ENCODE measurements at regions not wholly inside any gene's neighbourhood (a gene's known extent, or its start where the extent isn't known, plus 50 kb on each side); places are given as distances from the start of the nearest gene placed in this dataset.

- DNase-seq (ENCODE audit: extremely low spot score in 2 of 2): no peak
Measured at GRCh38 chr17:37826497-37827430, 81.9 kb upstream of the HNF1B start.

GRCh38 chr17:37825851-37826250 is 81.0 kb upstream of the HNF1B start:
- intact Hi-C loops (cut with DNase I): no loop called here
- H3K4me3 ChIP-seq: no peak overlapping the region

More at GRCh38 chr17:37826497-37827430, 81.9 kb upstream of the HNF1B start:
- Histone ChIP-seq H3K9me3 (no peaks in the 10 kb centered on the region), H3K4me3 (no peak overlapping the region), H3K27ac (no peak overlapping the region), H3K4me1 (no peaks in the 10 kb centered on the region), H3K36me3 (no peaks in the 10 kb centered on the region), H3K27me3 (no peaks in the 10 kb centered on the region)
- TF ChIP-seq POLR2A (IDR thresholded peaks at IDR 0.05) (no peak), POLR2AphosphoS5 (IDR thresholded peaks at IDR 0.05; ENCODE audit: insufficient read depth in 1 of 2, low read depth in 1 of 2) (no peak)
- TF ChIP-seq, protein P1, sequence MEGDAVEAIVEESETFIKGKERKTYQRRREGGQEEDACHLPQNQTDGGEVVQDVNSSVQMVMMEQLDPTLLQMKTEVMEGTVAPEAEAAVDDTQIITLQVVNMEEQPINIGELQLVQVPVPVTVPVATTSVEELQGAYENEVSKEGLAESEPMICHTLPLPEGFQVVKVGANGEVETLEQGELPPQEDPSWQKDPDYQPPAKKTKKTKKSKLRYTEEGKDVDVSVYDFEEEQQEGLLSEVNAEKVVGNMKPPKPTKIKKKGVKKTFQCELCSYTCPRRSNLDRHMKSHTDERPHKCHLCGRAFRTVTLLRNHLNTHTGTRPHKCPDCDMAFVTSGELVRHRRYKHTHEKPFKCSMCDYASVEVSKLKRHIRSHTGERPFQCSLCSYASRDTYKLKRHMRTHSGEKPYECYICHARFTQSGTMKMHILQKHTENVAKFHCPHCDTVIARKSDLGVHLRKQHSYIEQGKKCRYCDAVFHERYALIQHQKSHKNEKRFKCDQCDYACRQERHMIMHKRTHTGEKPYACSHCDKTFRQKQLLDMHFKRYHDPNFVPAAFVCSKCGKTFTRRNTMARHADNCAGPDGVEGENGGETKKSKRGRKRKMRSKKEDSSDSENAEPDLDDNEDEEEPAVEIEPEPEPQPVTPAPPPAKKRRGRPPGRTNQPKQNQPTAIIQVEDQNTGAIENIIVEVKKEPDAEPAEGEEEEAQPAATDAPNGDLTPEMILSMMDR (IDR thresholded peaks at IDR 0.05): no peak
- intact Hi-C loops (cut with DNase I): no loop called here

DNA sequence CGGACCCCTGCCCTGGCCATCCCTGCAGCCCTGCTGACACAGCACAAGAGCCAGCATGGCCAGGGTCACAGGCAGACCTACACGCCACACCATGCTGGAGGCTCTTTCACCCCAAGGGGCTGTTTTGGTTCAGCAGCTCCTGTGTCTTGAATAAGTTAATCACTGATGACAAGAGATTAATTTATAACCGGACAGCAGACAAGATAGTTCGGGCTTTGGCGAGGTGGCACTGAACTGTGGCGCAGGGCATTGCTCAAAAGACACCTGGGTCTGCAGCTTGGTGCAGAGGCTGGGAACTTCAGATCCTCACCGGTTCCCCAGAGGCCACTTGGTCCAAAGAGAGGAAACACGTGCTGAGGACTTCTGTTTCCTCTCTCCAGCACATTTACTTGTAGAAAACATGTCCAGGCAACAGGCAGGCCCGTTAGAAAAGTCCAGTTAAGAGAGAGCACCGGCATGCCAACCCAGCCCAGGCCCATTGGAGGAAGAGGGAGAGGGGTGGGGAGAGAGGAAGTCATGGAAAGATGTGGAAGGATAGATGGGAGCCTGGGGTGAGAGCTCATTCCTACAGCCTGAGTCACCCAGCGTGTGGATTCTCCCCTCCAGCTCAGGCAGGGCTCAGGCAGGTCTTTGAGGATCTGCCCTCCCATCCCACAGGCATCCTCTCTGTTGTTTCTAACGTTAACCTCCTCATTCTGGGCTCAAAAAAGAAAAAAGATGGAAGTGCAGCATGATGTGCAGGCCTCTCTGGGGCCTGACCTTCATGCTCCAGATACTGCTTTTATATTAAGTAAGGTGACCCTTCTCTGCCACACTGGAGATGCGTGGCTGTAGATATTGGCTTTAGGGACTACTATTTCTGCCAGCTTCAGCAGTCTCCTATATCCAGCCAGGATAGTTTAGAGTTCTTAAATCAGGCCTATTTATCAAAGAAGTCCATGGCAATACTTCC is 80.0 kb upstream of the HNF1B start:
- no peaks in the 10 kb centered on the region for H3K4me1 ChIP-seq
- H3K27me3 ChIP-seq: no peaks in the 10 kb centered on the region
- H3K4me3 ChIP-seq: no peak overlapping the region
- H3K36me3 ChIP-seq: no peaks in the 10 kb centered on the region
- DNase-seq (ENCODE audit: extremely low spot score in 2 of 2): no peak
- H3K27ac ChIP-seq: no peak overlapping the region
- TF ChIP-seq POLR2A (IDR thresholded peaks at IDR 0.05): no peak
- TF ChIP-seq, protein P1 (IDR thresholded peaks at IDR 0.05): no peak
- TF ChIP-seq POLR2AphosphoS5 (IDR thresholded peaks at IDR 0.05; ENCODE audit: insufficient read depth in 1 of 2, low read depth in 1 of 2): no peak
- intact Hi-C loops (cut with DNase I): no loop called here
- no peaks in the 10 kb centered on the region for H3K9me3 ChIP-seq

More at GRCh38 chr17:37825851-37826250, 81.0 kb upstream of the HNF1B start:
- no peaks in the 10 kb centered on the region for H3K36me3 ChIP-seq
- no peak overlapping the region for H3K27ac ChIP-seq
- TF ChIP-seq, protein P1 (IDR thresholded peaks at IDR 0.05): no peak
- TF ChIP-seq POLR2AphosphoS5 (IDR thresholded peaks at IDR 0.05; ENCODE audit: insufficient read depth in 1 of 2, low read depth in 1 of 2) (no peak), POLR2A (IDR thresholded peaks at IDR 0.05) (no peak)
- no peaks in the 10 kb centered on the region for H3K9me3 ChIP-seq
- DNase-seq (ENCODE audit: extremely low spot score in 2 of 2): no peak
- H3K27me3 ChIP-seq: no peaks in the 10 kb centered on the region
- H3K4me1 ChIP-seq: no peaks in the 10 kb centered on the region

DNA sequence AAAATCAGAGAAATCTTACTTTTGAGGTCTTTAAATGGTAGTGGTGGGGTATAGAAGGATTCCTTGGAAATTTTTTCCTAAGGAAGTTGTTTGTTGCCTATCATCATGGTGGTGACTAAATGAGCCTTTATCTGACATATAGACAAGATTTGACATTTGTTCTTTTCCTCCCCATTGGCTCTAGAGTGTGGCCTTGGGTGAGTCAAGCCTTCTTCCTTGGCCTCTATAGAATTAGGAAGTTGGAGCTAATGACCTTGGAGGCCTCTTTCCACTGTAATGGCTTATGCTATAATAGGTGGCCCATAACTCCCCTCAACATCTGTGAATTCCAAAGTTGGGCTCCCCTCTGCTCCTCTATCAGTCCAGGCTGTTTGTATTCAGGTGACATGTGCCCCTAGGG is 79.1 kb upstream of the HNF1B start:
- no peak for DNase-seq (ENCODE audit: extremely low spot score in 2 of 2)
- intact Hi-C loops (cut with DNase I): no loop called here
- H3K27me3 ChIP-seq: no peaks in the 10 kb centered on the region
- no peaks in the 10 kb centered on the region for H3K36me3 ChIP-seq
- TF ChIP-seq, protein P1 (IDR thresholded peaks at IDR 0.05): no peak
- TF ChIP-seq POLR2AphosphoS5 (IDR thresholded peaks at IDR 0.05; ENCODE audit: insufficient read depth in 1 of 2, low read depth in 1 of 2): no peak
- no peak overlapping the region for H3K4me3 ChIP-seq
- H3K9me3 ChIP-seq: no peaks in the 10 kb centered on the region
- H3K4me1 ChIP-seq: no peaks in the 10 kb centered on the region
- no peak overlapping the region for H3K27ac ChIP-seq
